H1 (cell line): ENCODE measurements at regions not wholly inside any gene's neighbourhood (a gene's known extent, or its start where the extent isn't known, plus 50 kb on each side); places are given as distances from the start of the nearest gene placed in this dataset.

Experiments
- CTCF ChIA-PET: fragments of 300-600 bp; sonication (Branson Sonifier 250); formaldehyde crosslinking; loops from one replicate; lab custom pipeline; 2021; ENCODE audit not compliant: partially characterized antibody; lab: Charles Lee
- POLR2A ChIA-PET: fragments of 300-600 bp; sonication (Branson Sonifier 250); formaldehyde crosslinking; loops from one replicate; lab custom pipeline; 2021; ENCODE audit warnings: inconsistent platforms; ENCODE audit not compliant: partially characterized antibody; lab: Charles Lee
- DNase-seq, 2 experiments: peaks; one replicate each; pipeline versions ENCODE4 v3.0.0 to v3.0.0-alpha.2; 2010 to 2022; ENCODE audit warnings: low spot score in 2 of 2, low read depth in 1 of 2, mixed read lengths in 1 of 2
- FAIRE-seq: peaks from 2 replicates; lab custom pipeline; 2011; peaks lifted over from hg19 to GRCh38; lab: Jason Lieb, UNC
- H2AFZ ChIP-seq: 2 replicates; pipeline ENCODE4 v1.8.1; 2012; ENCODE audit warnings: low read length, inconsistent platforms
- H2AK5ac ChIP-seq: 2 replicates; pipeline ENCODE4 v1.6.1; 2013; ENCODE audit warnings: low read depth, low read length
- H2BK120ac ChIP-seq: replicated peaks from 2 replicates; pipeline ENCODE3; 2013; ENCODE audit warnings: low read depth, low read length, inconsistent platforms
- H2BK12ac ChIP-seq: 2 replicates; pipeline ENCODE4 v1.6.1; 2013; ENCODE audit warnings: low read depth, low read length
- H2BK15ac ChIP-seq: 2 replicates; pipeline ENCODE4 v1.6.1; 2013; ENCODE audit warnings: low read length
- H2BK20ac ChIP-seq: 2 replicates; pipeline ENCODE4 v1.6.1; 2013; ENCODE audit warnings: low read length
- H2BK5ac ChIP-seq: 2 replicates; pipeline ENCODE4 v1.6.1; 2013; ENCODE audit warnings: low read depth, low read length
- H3K14ac ChIP-seq: 2 replicates; pipeline ENCODE4 v1.6.1; 2013; ENCODE audit warnings: inconsistent platforms; ENCODE audit not compliant: insufficient read length
- H3K18ac ChIP-seq: 2 replicates; pipeline ENCODE4 v1.6.1; 2013; ENCODE audit warnings: low read length; ENCODE audit errors: extremely low read depth
- H3K23ac ChIP-seq: 2 replicates; pipeline ENCODE4 v1.6.1; 2013; ENCODE audit warnings: inconsistent platforms; ENCODE audit not compliant: insufficient read length
- H3K23me2 ChIP-seq: 2 replicates; pipeline ENCODE4 v1.6.1; 2013; ENCODE audit warnings: low read depth, low read length
- H3K27ac ChIP-seq: 2 replicates; pipeline ENCODE4 v1.6.1; 2011; ENCODE audit warnings: low read depth, low read length, inconsistent platforms
- H3K27me3 ChIP-seq, 4 experiments: replicated peaks in 1 of 4; 1 replicate in 1 of 4; 2 replicates in 3 of 4; pipeline versions ENCODE4 v1.6.1 to v1.8.1; 2011 to 2013; ENCODE audit warnings: low read length in 3 of 4, mild to moderate bottlenecking in 3 of 4, inconsistent platforms in 2 of 4, mixed read lengths in 2 of 4, moderate library complexity in 1 of 4; ENCODE audit not compliant: control insufficient read depth in 3 of 4, insufficient read depth in 3 of 4; ENCODE audit errors: extremely low read depth in 1 of 4
- H3K36me3 ChIP-seq, 4 experiments: 2 replicates each; pipeline versions ENCODE4 v1.6.1 to v1.8.1; 2011 to 2013; ENCODE audit warnings: mild to moderate bottlenecking in 4 of 4, low read length in 3 of 4, moderate library complexity in 2 of 4, control low read depth in 1 of 4, inconsistent platforms in 1 of 4; ENCODE audit not compliant: insufficient read depth in 4 of 4, control insufficient read depth in 2 of 4
- H3K4ac ChIP-seq: replicated peaks from 2 replicates; pipeline ENCODE3; 2013; ENCODE audit warnings: low read length, low read depth, mixed read lengths, inconsistent platforms; ENCODE audit not compliant: insufficient read length
- H3K4me1 ChIP-seq, 4 experiments: replicated peaks in 1 of 4; 1 replicate in 1 of 4; 2 replicates in 3 of 4; pipeline versions ENCODE4 v1.6.1 to v1.8.1; 2011 to 2013; ENCODE audit warnings: low read length in 3 of 4, inconsistent platforms in 2 of 4, mixed read lengths in 1 of 4; ENCODE audit not compliant: insufficient read depth in 4 of 4, control insufficient read depth in 3 of 4
- H3K4me2 ChIP-seq, 2 experiments: 2 replicates each; pipeline versions ENCODE4 v1.6.1 to v1.8.1; 2011 to 2013; ENCODE audit warnings: low read depth in 2 of 2, low read length in 2 of 2, control low read depth in 1 of 2, inconsistent platforms in 1 of 2, mild to moderate bottlenecking in 1 of 2; ENCODE audit not compliant: insufficient read depth in 1 of 2
- H3K4me3 ChIP-seq, 4 experiments: fragments of 200-600, 300-600 bp in 1 of 4; sonication (generic), shearing (Covaris generic), sonication (Bioruptor Twin) in 1 of 4; 2 replicates each; pipeline versions ENCODE4 v1.5.1 to v1.8.1; 2011 to 2016; ENCODE audit warnings: low read length in 4 of 4, low read depth in 3 of 4, control low read depth in 2 of 4, inconsistent platforms in 2 of 4, mild to moderate bottlenecking in 2 of 4, mixed read lengths in 1 of 4, moderate library complexity in 1 of 4; ENCODE audit not compliant: insufficient read depth in 2 of 4; ENCODE audit errors: extremely low read depth in 1 of 4
- H3K56ac ChIP-seq: replicated peaks from 2 replicates; pipeline ENCODE3; 2013; ENCODE audit warnings: low read depth, mild to moderate bottlenecking, mixed read lengths, low read length, inconsistent platforms; ENCODE audit not compliant: insufficient read length
- H3K79me1 ChIP-seq: 2 replicates; pipeline ENCODE4 v1.6.1; 2013; ENCODE audit warnings: low read depth, low read length, control low read depth
- H3K79me2 ChIP-seq, 2 experiments: 2 replicates each; pipeline versions ENCODE4 v1.6.1 to v1.8.1; 2012 to 2013; ENCODE audit warnings: low read length in 2 of 2, mild to moderate bottlenecking in 2 of 2, inconsistent platforms in 1 of 2; ENCODE audit not compliant: insufficient read depth in 2 of 2, control insufficient read depth in 1 of 2
- H3K9ac ChIP-seq, 4 experiments: replicated peaks in 1 of 4; 1 replicate in 1 of 4; 2 replicates in 3 of 4; pipeline versions ENCODE4 v1.6.1 to v1.8.1; 2011 to 2013; ENCODE audit warnings: low read depth in 3 of 4, low read length in 3 of 4, control low read depth in 2 of 4, mild to moderate bottlenecking in 2 of 4, moderate library complexity in 2 of 4, inconsistent platforms in 1 of 4; ENCODE audit errors: extremely low read depth in 1 of 4
- H3K9me3 ChIP-seq, 2 experiments: 2 replicates each; pipeline versions ENCODE4 v1.6.1 to v1.8.1; 2012 to 2013; ENCODE audit warnings: mild to moderate bottlenecking in 2 of 2, moderate library complexity in 2 of 2, control low read depth in 1 of 2, inconsistent platforms in 1 of 2, low read depth in 1 of 2, low read length in 1 of 2, mixed read lengths in 1 of 2; ENCODE audit not compliant: insufficient read depth in 2 of 2
- H4K20me1 ChIP-seq, 2 experiments: replicated peaks in 1 of 2; 2 replicates each; pipeline versions ENCODE3 to v1.8.1; 2011 to 2013; ENCODE audit warnings: inconsistent platforms in 2 of 2, low read length in 2 of 2, mild to moderate bottlenecking in 1 of 2; ENCODE audit not compliant: insufficient read depth in 2 of 2, control insufficient read depth in 1 of 2
- H4K5ac ChIP-seq: 2 replicates; pipeline ENCODE4 v1.6.1; 2013; ENCODE audit warnings: low read length, low read depth, mixed read lengths, inconsistent platforms; ENCODE audit not compliant: insufficient read length
- H4K8ac ChIP-seq: 2 replicates; pipeline ENCODE4 v1.8.0; 2013; ENCODE audit warnings: mild to moderate bottlenecking, moderate library complexity, low read length, inconsistent platforms; ENCODE audit not compliant: insufficient read depth; ENCODE audit errors: extremely low read depth
- H4K91ac ChIP-seq: replicated peaks from 2 replicates; pipeline ENCODE3; 2013; ENCODE audit warnings: low read length, mixed read lengths, inconsistent platforms; ENCODE audit not compliant: insufficient read length
- BACH1 ChIP-seq: IDR thresholded peaks from 2 replicates; pipeline ENCODE4 v1.6.1; 2012; ENCODE audit warnings: low read length, improper control_type of control experiment
- BRCA1 ChIP-seq: IDR thresholded peaks from 2 replicates; pipeline ENCODE4 v1.6.1; 2012; ENCODE audit warnings: low read depth, low read length, improper control_type of control experiment
- CREB1 ChIP-seq: IDR thresholded peaks from 2 replicates; pipeline ENCODE4 v1.6.1; 2012; ENCODE audit warnings: inconsistent platforms
- EZH2 ChIP-seq: fragments of 200-600 bp; sonication (generic); IDR thresholded peaks from 2 replicates; pipeline ENCODE4 v1.7.1; 2012; ENCODE audit warnings: low read depth, mild to moderate bottlenecking, moderate library complexity, low read length, inconsistent platforms; ENCODE audit not compliant: severe bottlenecking
- FOSL1 ChIP-seq: IDR thresholded peaks from 2 replicates; pipeline ENCODE4 v1.6.1; 2011; ENCODE audit warnings: mild to moderate bottlenecking, low read depth, low read length, moderate library complexity; ENCODE audit not compliant: insufficient read depth
- GABPA ChIP-seq: IDR thresholded peaks from 2 replicates; pipeline ENCODE4 v1.6.1; 2011; ENCODE audit warnings: mild to moderate bottlenecking, low read length, moderate library complexity, borderline replicate concordance; ENCODE audit not compliant: insufficient read depth
- POLR2A ChIP-seq, 2 experiments: IDR thresholded peaks; 1 replicate in 1 of 2; 2 replicates in 1 of 2; pipeline ENCODE4 v1.6.1; 2011; ENCODE audit warnings: low read depth in 2 of 2, low read length in 2 of 2, mild to moderate bottlenecking in 2 of 2; ENCODE audit errors: control extremely low read depth in 1 of 2
- RBBP5 ChIP-seq: IDR thresholded peaks from 2 replicates; pipeline ENCODE4 v1.7.1; 2012; ENCODE audit warnings: low read depth, mild to moderate bottlenecking, inconsistent platforms, low read length, moderate library complexity, borderline replicate concordance
- SAP30 ChIP-seq: fragments of 300-600 bp; sonication (generic); IDR thresholded peaks from 2 replicates; pipeline ENCODE4 v1.7.1; 2012; ENCODE audit warnings: low read length, moderate library complexity, mild to moderate bottlenecking, inconsistent platforms; ENCODE audit not compliant: insufficient read depth, insufficient replicate concordance
- TEAD4 ChIP-seq: IDR thresholded peaks from 2 replicates; pipeline ENCODE4 v1.6.1; 2012; ENCODE audit warnings: low read depth, low read length, inconsistent platforms, mixed read lengths
- WGBS, 2 experiments: shearing (Covaris generic) in 1 of 2; methylation state at CpG; one replicate each; pipeline versions ENCODE4 v1.1.6 to v1.1.7; 2013 to 2015; ENCODE audit warnings: low lambda C conversion rate in 2 of 2, mixed read lengths in 2 of 2, inconsistent platforms in 1 of 2, low coverage in 1 of 2, missing lambda C conversion rate in 1 of 2; ENCODE audit not compliant: insufficient replicate concordance in 2 of 2, insufficient coverage in 1 of 2, insufficient read length in 1 of 2; ENCODE audit errors: extremely low coverage in 1 of 2, missing lambda C conversion rate in 1 of 2; 5-methylcytosine and 5-hydroxymethylcytosine counted together
- TF ChIP-seq, protein P1 (sequence below): IDR thresholded peaks from 2 replicates; pipeline ENCODE4 v1.6.1; 2011; ENCODE audit warnings: low read depth, mild to moderate bottlenecking, low read length; ENCODE audit not compliant: insufficient read depth
- TF ChIP-seq, protein P2 (sequence below): IDR thresholded peaks from 2 replicates; pipeline ENCODE4 v1.6.1; 2012; ENCODE audit warnings: low read length, inconsistent platforms

DNA sequence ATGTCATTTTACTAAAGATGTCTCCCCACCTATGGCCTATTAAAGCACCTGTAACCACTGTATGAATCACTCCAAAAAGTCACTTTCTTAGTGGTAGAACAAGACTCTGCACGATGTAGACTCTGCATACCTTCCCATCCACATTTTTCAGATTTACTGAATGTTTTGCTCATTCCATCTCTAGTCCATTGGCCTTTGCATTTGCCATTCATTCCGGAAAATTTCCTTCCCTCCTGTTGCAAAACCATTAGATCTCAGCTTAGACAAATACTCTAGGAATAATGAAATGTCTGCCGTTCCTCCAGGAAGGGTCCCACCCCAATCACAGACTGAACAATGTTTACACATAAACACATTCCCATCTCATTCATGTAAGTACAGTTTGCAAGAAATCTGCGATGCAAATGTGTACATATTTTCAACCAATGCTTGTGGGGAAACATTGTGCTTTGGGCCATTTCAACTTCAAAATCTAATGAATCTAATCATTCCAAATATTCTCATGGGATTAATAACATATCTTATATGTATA lies 146.3 kb upstream of the XYLT1 start:
- FAIRE-seq (no peak), DNase-seq (no peak)
- Histone ChIP-seq H3K56ac (no peak overlapping the region), H3K4me3 (no peak overlapping the region), H3K9me3 (no peaks in the 10 kb centered on the region), H2BK20ac (no peak overlapping the region), H4K20me1 (no peaks in the 10 kb centered on the region), H3K9ac (no peak overlapping the region), H3K27ac (no peak overlapping the region), H2AFZ (no peak overlapping the region), H3K18ac (no peak overlapping the region), H2BK120ac (no peak overlapping the region), H3K79me2 (no peaks in the 10 kb centered on the region), H3K4me1 (0 out of 7 replicates have a peak, but pooled peaks cover 0 to 3% (median 0%) of the 10 kb centered on the region in 4 experiments), H3K4ac (no peak overlapping the region), H2BK15ac (no peak overlapping the region), H3K27me3 (no peaks in the 10 kb centered on the region), H4K8ac (no peak overlapping the region), H3K23me2 (peaks cover 3% of the 10 kb centered on the region; the same call in 1 of the 2 replicates), H2BK12ac (no peak overlapping the region), H3K14ac (no peak overlapping the region), H3K23ac (no peak overlapping the region), H3K36me3 (no peaks in the 10 kb centered on the region), H2BK5ac (no peak overlapping the region), H3K79me1 (no peaks in the 10 kb centered on the region), H4K91ac (no peak overlapping the region), H2AK5ac (no peak overlapping the region), H3K4me2 (no peak overlapping the region), H4K5ac (no peak overlapping the region)
- ChIA-PET POLR2A (no interaction called here), CTCF (interaction anchor here (0.9 kb wide), 1 partner anchor 20 kb away, joined by 3 read pairs; no protein-coding TSS in a partner anchor)
- WGBS, 2 experiments, result 90% methylated on average over 4 of the region's 4 CpGs; no CpG with 5 or more reads in 1 of the 2 experiments
- TF ChIP-seq, protein P1, sequence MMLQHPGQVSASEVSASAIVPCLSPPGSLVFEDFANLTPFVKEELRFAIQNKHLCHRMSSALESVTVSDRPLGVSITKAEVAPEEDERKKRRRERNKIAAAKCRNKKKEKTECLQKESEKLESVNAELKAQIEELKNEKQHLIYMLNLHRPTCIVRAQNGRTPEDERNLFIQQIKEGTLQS, result no peak
- TF ChIP-seq CREB1 (no peak), BRCA1 (no peak), FOSL1 (no peak), POLR2A (IDR thresholded peaks at IDR 0.05; ENCODE audit: control extremely low read depth in 1 of 2, low read depth in 2 of 2, low read length in 2 of 2) (no peak), SAP30 (no peak), TEAD4 (no peak), GABPA (no peak), RBBP5 (no peak), EZH2 (no peak), BACH1 (no peak)
- TF ChIP-seq, protein P2, sequence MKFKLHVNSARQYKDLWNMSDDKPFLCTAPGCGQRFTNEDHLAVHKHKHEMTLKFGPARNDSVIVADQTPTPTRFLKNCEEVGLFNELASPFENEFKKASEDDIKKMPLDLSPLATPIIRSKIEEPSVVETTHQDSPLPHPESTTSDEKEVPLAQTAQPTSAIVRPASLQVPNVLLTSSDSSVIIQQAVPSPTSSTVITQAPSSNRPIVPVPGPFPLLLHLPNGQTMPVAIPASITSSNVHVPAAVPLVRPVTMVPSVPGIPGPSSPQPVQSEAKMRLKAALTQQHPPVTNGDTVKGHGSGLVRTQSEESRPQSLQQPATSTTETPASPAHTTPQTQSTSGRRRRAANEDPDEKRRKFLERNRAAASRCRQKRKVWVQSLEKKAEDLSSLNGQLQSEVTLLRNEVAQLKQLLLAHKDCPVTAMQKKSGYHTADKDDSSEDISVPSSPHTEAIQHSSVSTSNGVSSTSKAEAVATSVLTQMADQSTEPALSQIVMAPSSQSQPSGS, result no peak
